ENCODE measurements at regions not wholly inside any gene's neighbourhood (a gene's known extent, or its start where the extent isn't known, plus 50 kb on each side); places are given as distances from the start of the nearest gene placed in this dataset.

DNA sequence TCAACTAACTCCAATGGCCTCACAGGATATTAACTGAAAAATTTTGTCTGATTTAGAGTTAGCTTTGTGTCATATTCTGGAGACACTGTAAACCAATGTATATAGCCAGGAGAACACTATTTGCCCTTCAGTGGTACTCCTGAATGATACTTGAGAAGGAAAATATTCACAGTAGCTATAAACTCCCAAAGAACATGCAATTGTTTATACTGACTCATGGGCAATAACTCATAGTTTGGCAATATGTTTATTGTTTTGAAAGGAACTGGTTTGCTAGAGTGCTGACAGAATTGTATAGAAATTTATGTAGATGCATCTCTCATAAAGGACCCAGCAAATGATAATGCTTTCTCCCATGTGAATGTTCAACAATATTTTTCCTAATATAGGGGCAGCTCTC, 537.6 kb downstream of the PLOD2 start:
- TF ChIP-seq, protein P1, sequence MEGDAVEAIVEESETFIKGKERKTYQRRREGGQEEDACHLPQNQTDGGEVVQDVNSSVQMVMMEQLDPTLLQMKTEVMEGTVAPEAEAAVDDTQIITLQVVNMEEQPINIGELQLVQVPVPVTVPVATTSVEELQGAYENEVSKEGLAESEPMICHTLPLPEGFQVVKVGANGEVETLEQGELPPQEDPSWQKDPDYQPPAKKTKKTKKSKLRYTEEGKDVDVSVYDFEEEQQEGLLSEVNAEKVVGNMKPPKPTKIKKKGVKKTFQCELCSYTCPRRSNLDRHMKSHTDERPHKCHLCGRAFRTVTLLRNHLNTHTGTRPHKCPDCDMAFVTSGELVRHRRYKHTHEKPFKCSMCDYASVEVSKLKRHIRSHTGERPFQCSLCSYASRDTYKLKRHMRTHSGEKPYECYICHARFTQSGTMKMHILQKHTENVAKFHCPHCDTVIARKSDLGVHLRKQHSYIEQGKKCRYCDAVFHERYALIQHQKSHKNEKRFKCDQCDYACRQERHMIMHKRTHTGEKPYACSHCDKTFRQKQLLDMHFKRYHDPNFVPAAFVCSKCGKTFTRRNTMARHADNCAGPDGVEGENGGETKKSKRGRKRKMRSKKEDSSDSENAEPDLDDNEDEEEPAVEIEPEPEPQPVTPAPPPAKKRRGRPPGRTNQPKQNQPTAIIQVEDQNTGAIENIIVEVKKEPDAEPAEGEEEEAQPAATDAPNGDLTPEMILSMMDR (IDR thresholded peaks at IDR 0.05), result no peak
- TF ChIP-seq POLR2A (IDR thresholded peaks at IDR 0.05), result no peak
